RWPE1 (cell line): ENCODE measurements at regions not wholly inside any gene's neighbourhood (a gene's known extent, or its start where the extent isn't known, plus 50 kb on each side); places are given as distances from the start of the nearest gene placed in this dataset.

Experiments
- CTCF ChIA-PET: fragments of 350-600 bp; sonication (Branson Sonifier 250); formaldehyde crosslinking; extraction: SDS; loops from one replicate; lab custom pipeline; 2021; lab: Yijun Ruan, JAX
- POLR2A ChIA-PET: fragments of 400-600 bp; formaldehyde crosslinking; extraction: SDS; loops from one replicate; lab custom pipeline; 2020; ENCODE audit warnings: antibody characterized with exemption; ENCODE audit not compliant: low non-redundant PET; lab: Yijun Ruan, JAX
- DNase-seq: peaks from one replicate; pipeline ENCODE4 v3.0.0; 2012; ENCODE audit warnings: low spot score
- H3K27ac ChIP-seq: fragments of 450-650 bp; 2 replicates; pipeline ENCODE4 v1.5.1; 2017
- TF ChIP-seq, protein P1 (sequence below): fragments of 450-650 bp; conservative IDR thresholded peaks from 2 replicates; pipeline ENCODE4 v1.5.1; 2017; ENCODE audit warnings: low read depth, mild to moderate bottlenecking

DNA sequence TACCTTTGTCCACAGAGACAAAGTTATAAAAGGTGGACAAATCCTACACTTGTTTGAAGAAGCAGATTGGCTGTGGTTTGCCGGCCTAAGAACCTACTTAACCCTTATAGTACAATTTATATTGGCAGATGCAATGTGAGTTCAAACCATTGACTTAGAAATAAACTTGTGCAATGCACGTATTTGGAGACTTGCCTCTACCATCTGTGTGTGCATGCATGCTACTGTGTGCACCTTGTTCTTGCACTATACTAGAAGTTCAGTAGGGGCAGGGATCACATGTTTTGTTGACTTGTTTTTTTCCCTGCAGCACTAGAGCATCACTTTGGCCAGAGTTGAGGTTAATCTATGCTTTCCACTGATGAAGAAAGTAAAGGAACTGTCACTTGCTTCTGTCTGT, 163.1 kb upstream of the SERP2 start:
- DNase-seq = no peak
- TF ChIP-seq, protein P1, sequence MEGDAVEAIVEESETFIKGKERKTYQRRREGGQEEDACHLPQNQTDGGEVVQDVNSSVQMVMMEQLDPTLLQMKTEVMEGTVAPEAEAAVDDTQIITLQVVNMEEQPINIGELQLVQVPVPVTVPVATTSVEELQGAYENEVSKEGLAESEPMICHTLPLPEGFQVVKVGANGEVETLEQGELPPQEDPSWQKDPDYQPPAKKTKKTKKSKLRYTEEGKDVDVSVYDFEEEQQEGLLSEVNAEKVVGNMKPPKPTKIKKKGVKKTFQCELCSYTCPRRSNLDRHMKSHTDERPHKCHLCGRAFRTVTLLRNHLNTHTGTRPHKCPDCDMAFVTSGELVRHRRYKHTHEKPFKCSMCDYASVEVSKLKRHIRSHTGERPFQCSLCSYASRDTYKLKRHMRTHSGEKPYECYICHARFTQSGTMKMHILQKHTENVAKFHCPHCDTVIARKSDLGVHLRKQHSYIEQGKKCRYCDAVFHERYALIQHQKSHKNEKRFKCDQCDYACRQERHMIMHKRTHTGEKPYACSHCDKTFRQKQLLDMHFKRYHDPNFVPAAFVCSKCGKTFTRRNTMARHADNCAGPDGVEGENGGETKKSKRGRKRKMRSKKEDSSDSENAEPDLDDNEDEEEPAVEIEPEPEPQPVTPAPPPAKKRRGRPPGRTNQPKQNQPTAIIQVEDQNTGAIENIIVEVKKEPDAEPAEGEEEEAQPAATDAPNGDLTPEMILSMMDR = no peak
- ChIA-PET CTCF (no interaction called here), POLR2A (no interaction called here)
- no peak overlapping the region for H3K27ac ChIP-seq

DNA sequence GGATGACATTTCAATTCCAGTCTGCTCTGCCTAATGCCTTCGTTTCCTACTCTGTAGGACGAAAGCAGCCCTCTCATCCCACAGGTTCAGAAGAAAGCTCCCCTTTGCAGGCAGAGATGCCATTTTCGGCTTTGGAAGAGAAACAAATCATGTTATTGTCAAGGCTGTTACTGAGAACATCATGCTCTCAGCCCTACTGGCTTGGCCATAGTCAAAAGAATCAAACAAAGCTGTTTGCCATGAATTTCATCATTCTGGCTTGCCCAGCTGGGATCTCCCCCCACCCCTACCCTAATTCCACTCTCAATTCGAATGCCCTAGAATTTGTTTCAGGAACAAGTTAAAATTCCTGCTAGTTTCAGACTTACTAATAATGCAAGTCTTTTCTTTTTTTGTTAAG, 162.3 kb upstream of the SERP2 start:
- POLR2A ChIA-PET = no interaction called here
- TF ChIP-seq, protein P1 = no peak
- H3K27ac ChIP-seq = no peak overlapping the region
- no peak for DNase-seq
- CTCF ChIA-PET = no interaction called here

DNA sequence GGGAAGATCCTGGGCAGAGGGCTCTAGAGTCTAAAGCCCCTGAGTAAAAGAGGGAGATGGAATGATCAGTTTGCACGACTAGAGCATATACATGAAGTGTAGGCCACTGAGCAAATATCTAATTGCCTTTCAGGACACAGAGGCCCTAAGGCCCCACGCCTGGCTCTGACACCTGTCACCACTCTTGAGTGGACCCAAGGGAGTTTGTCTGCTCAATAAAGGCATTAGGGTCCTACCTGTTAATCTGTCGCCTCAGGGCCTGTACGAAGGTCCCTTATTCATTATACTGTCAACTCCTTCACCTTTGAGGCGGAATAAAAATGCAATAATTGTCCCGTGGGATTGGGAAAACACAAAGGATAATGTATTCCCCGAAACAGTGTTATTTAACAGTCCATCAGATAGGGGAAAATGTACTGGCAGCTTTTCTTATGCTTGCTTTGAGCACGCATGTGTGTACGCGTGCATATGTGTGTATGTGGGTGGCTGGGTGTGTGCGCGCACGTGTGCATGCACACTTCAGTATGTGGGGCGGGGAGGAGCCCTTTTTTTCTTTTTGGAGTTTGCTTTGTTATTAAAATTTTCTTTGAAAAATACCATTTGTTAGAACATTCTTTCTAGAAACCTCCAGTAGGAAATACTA, 161.8 kb upstream of the SERP2 start:
- TF ChIP-seq, protein P1 = no peak
- DNase-seq = no peak
- no peak overlapping the region for H3K27ac ChIP-seq
- ChIA-PET POLR2A (no interaction called here), CTCF (no interaction called here)

DNA sequence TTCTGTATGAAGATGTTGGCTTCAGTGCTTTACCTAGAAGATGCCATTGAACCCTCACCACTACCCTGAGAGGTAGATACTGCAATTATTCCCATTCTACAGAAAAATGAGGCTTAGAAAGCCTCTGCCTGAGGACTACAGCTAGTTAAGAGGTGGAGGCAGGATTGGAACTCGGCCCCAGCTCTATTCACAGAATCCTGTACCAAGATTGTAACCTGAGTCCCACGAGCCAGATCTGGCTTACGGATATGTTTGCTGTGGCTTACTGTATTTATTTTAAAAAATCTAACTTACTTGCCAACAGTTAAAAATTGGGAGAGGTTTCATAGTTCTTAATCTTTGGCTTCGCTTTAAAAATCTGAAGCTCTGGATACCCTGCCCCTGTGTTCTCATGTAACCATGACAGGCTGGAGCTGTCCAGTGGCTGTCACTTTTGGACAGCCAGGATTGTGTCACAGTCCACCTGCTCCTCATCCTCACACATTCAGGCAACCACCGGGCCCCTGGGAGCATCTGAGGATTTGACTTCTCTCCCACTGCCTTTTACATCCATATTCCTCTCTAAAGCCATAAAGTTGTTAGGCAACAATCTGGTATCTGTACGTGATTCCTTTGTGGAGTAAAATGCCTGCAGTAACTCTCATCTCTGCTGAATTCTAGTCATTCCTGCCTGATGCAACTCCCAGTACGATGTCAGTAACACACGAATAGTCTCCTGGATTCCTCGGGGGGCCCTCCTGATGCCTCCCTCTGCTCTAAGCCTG, 160.8 kb upstream of the SERP2 start:
- CTCF ChIA-PET = no interaction called here
- POLR2A ChIA-PET = no interaction called here
- TF ChIP-seq, protein P1 = no peak
- no peak overlapping the region for H3K27ac ChIP-seq
- DNase-seq = no peak

DNA sequence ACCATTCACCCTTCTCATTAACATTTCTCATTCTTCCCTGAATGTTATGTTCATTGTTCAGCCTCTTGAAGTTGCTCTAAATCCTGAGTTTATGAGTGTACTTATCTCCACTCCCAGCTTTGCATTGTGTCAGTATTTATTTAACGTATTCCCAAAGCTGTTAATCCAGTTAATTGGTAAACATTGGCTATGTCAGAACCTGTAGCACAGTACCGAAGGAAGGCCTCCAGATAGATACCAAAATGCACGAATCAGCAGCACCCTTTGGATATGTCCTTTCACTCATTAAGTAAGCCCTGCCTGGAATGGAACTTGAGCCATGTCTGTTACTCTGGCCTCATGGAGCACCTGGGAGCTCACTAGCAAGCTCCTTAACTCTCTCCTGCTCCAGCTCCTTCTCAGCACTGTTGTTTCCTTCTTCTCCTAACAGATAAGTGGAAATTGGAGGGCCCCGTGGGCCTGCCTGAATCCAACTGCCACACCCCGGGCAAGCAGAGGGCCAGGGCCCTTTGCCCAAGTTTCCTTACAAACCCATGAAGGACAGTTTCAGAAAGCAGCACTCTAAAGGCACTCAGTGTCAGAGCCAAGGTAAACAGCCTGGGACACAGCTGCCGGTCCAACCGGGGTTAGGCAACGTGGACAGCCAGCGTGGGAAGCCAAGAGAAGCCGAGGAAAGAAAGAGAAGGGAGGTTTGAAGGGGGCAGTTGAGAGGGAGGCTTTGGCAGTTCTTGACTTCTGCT, 155.0 kb upstream of the SERP2 start:
- ChIA-PET POLR2A (no interaction called here), CTCF (interaction anchor here (0.5 kb wide), 1 partner anchor 154 kb away, joined by 3 read pairs; no protein-coding TSS in a partner anchor)
- no peak overlapping the region for H3K27ac ChIP-seq
- TF ChIP-seq, protein P1 = no peak
- no peak for DNase-seq
